ACHN (cell line): ENCODE measurements at regions not wholly inside any gene's neighbourhood (a gene's known extent, or its start where the extent isn't known, plus 50 kb on each side); places are given as distances from the start of the nearest gene placed in this dataset.

Experiments used
- DNase-seq: peaks from one replicate; pipeline ENCODE4 v3.0.0-alpha.2; 2015
- in situ Hi-C: cut with HindIII; loops from 2 replicates; pipeline ENCODE4 v1.10.0; 2017; ENCODE audit warnings: low sequenced_read_pairs, low pct_ligation_motif_present, low pct_unique_long_range_greater_than_20kb

DNA sequence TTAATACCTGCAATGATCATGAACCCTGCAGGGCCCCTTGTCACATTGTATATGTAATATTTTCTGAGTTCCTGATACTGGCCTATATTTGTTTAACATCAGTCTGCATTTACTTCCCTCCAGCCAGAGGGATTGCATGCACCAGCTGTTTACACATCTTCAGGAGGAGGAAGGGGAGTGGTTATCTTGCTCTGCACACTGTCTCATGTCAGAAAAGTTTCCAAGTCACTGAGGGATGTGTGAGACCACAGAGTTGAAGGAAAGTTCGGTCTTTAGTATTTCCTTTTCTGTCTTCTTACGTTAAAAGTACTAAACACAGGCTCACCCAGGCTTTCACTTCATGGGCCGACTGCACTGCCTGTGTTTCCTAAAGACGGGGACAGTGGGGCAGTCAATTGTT is 574.1 kb downstream of the LMO4 start:
- no peak for DNase-seq
- in situ Hi-C loops: no loop called here

DNA sequence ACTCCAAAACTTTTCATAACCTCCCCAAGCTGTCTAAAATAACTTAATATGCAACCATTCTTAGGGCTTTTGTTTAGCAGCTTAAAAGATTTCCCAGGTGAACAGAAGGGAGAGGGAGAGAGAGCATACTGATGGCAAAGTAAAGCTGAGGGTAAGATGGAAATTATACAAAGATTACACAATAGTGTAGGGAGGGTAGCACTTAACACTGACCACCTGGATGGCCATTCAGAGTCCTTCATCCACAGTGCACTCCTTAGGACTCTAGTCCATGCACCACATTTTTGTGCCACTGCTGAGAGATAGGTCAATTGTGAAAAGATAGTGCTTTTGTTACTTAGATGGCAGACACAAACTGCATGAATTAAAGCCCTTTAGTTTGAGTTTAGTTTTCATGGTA is 574.6 kb downstream of the LMO4 start:
- no peak for DNase-seq
- in situ Hi-C loops: no loop called here

DNA sequence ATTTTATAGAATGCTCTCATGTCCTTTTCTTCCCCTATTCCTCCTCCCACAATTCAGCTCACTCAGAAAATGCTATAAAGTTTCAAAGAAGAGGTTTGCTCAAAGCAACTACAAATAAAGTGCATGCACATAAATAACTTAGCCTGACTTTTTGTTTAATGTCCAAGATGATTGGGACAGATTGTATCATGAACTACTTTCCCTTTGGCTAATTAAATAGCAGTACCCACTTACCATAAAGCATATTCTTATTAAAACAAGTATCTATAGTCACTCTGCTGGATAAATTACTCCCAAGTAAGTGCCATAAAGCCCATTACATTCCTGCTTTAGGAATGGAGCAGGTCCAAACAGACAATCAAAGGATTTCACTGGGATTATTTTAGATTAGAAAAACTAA is 576.0 kb downstream of the LMO4 start:
- no peak for DNase-seq
- in situ Hi-C loops: no loop called here

DNA sequence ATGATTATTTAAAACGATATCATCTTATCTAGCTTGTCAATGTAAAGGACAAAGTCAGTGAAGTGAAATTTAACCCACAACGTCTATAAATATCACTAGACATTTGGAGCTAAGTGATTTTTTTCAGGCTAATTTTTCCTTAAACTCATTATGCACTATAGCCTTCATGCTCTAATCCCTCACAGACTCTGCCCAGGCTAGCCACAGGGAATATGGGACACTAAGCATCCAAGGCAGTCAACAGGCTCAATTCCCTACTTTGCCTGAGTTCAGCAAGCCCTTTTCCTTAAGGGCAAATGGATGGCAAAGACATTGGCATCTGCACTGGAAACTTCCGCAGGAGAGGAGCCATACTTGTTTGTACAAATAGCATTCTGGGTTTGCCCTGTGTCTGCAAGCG is 577.0 kb downstream of the LMO4 start:
- in situ Hi-C loops: no loop called here

DNA sequence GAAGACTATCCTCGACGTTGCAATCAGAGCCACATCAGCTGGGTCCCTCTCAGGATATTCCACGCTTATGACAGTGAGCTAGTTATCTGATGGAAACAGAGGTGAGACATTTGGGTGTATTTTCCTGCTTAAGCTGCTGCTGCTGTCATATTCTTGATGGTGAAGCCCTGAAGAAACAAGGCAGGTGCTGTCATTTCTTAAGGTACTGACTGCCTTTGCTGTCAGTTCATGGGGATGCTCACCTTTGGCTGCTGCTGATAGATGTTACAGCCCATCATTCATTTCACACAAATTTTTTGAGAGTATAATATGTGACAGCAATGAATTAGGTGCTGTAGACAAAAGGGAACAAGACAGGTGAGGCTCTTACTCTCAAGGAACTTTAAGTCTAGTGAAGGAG is 577.4 kb downstream of the LMO4 start:
- DNase-seq: no peak
- in situ Hi-C loops: no loop called here

More for the DNA sequence above, 577.0 kb downstream of the LMO4 start:
- no peak for DNase-seq

DNA sequence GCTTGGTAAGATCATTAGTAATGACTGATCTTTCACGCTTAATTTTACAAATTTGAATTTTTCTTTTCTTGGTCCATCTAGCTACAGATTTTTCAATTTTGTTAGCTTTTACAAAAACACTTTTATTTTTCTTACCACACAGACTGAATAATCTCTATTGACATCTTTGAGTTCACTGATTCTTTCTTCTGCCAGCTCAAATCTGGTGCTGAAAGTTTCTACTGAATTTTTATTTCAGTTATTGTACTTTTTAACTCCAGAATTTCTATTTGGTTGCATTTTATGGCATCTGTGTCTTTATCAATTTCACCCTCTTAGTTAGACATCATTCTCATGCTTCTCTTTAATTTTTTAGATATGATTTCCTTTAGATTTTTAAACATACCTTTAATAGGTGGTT is 584.7 kb downstream of the LMO4 start:
- no peak for DNase-seq
- in situ Hi-C loops: no loop called here

DNA sequence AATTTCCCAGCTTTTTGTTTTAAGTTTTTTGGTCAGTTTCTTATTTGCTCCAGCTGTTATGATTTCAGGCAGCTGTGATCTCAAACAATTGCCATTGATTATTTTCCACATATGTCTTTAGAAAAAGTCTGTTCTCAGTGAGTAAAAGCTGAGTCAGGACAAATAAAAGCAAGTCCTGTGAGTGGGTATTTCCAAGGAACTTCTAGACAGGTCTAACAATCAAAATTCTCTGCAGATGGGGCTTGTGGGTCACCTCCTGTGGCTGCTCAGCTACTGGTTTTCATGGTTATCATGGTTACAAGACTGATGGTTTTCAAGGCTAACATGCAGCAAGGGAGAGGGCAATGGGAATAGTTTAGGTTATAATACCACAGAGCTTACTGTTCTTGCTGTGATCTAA is 585.7 kb downstream of the LMO4 start:
- in situ Hi-C loops: no loop called here
- no peak for DNase-seq

DNA sequence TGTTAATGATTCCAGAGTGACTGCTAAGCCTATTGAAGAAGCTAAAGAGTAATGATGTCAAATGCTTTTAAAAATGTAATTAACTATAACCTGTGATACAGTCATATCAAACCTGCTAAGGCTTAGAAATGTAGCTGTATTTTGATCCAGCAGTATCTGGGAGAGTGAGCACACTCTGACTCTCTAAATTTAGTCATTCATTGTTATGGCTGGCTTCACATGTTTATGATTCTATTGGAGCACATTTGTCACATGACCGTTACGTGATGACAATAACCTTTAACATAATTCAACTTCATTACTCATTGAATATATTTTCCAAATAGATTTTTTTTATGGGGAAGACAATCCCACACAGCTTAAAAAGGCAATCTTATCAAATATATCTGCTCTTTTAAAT is 587.1 kb downstream of the LMO4 start:
- DNase-seq: no peak
- in situ Hi-C loops: no loop called here

DNA sequence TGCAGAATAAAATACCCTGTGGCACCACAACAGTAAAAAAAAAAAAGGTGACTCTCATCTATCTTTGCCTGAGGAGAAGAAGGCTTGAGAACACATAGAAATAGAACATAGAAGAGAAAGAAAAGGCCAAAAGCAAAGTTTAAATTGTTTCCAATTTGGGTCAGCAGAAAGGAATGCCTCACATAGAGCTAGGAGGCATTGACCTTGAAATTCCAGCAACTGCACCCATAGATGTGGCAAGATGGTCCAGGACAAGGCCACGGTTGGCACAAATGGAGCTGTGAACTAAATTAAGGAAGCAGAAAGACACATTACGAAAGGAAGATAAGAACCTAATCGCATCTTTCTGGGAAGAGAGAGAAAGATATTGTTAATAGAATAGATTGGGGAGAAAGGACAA is 588.3 kb downstream of the LMO4 start:
- no peak for DNase-seq
- in situ Hi-C loops: no loop called here

DNA sequence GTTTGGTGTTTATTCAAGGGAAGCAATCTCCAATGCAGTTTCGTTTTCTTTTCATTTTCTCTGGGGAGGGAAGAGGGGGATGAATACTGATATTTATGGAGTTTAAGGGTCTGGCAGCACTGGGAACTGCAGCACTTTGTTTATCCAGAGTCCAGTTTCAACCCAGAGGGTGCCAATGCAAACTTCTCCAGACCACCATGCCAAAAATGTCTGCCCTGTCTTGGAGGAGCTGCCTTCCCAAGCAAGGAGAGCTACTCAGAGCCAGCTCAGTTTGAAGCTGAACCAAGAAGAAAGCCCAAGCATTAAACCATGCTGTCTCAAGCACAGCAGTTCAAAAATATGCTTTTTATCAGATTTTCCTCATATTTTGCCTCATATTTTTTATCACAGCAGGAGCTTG is 589.7 kb downstream of the LMO4 start:
- no peak for DNase-seq
- in situ Hi-C loops: no loop called here

DNA sequence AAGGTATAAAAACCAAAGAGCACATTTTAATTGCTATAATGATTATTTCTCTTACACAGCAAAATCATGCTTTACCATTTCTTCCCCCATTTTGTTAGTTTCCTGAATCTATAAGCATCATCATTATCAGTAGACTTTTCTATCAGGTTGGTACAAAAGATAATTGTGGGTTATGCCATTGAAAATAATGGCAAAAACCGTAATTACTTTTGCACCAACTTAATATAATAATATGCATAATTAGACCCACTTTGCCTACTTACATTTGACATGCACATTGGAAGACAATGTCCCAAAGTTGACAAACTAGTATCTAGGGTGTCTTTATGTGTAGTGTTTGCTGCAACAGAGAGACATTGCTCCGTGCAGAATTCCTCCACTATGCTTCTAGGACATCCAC is 594.2 kb downstream of the LMO4 start:
- DNase-seq: no peak
- in situ Hi-C loops: no loop called here

DNA sequence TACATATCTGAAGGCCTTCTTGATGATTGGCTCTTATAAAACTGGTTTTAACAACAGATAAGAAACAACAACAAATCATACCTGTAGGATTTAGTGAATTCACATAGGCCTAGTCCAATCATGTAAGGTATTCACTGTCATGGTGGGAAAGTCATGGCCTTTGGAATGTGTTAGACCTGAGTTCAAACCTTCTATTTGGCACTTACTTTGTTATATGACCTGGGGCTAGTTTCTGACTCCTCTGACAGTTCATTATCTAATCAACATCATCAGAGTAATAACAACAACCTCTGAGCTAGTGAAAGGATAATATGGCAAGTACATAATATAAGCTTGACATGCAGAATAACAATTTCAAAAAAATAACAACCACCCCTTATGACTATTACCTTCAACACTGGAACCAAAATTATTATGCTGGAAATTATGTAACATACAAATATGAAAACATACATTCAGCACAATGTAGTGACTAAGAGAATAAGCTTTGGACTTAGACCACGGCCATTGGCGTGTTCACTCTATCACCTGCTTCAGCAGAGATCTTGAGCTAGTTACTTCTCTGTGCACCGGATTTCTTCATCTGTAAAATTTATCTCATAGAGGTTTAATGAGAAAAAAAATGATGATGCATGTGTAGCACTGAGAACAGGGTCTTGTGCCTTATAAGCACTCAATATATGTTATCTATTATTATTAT is 597.6 kb downstream of the LMO4 start:
- in situ Hi-C loops: no loop called here

DNA sequence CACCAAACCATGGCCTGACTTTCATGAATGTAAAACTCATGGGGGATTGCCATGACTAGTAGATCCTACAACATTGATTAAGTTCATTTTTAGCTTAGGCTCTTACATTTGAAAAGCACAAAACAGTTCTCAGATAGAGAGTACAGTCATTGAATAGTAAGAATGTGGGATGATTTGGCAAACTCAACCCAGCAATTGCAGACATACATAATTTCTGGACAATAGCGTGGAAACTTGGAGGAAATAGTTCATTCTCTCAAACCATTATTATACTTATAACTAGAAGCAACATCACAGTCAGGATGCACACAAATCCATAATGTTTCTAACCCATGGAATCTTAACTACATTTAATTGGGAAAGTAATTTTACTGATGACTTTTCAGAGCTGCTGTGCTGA is 598.2 kb downstream of the LMO4 start:
- in situ Hi-C loops: no loop called here
- no peak for DNase-seq

More for the DNA sequence above, 597.6 kb downstream of the LMO4 start:
- DNase-seq: no peak

DNA sequence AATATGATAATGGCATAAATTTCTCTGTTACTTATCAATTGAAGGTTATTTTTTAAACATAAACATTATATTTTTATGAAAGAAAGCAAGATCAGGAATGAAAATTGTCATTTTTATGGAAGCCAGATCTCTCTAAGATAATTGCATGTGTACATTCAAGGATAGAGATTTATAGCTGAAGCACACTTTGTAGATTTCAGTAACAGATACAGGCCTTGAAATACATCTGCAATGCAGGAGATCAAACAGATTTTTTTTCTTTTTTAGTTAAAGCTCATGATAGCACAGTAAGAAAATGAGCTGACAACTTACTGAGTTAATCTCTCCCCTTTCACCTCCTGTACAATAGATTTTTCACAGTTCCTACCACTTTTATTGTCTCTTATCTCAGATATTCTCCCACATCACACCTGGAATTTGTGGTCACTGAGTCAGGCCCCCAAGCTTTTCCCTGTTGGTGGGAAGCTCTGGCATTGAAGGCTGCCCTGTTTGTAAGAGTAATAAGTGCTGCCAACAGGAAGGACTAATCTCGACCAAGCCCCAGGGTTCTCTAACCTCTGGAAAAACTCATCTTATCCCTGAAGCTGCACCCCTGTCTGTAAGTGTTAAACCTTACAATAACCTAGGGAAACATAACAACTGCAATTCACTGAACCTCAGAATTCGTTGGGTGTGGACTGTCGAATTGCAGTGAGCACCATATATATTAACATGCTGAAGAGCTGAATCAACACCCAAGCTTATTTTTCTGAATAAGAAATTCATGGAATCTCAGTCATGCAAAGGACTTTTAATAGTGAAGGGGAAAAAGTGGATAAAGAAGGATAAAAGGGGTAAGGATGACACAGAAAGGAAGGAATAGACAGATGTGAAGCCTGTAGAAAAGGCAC is 599.0 kb downstream of the LMO4 start:
- DNase-seq: no peak
- in situ Hi-C loops: no loop called here

DNA sequence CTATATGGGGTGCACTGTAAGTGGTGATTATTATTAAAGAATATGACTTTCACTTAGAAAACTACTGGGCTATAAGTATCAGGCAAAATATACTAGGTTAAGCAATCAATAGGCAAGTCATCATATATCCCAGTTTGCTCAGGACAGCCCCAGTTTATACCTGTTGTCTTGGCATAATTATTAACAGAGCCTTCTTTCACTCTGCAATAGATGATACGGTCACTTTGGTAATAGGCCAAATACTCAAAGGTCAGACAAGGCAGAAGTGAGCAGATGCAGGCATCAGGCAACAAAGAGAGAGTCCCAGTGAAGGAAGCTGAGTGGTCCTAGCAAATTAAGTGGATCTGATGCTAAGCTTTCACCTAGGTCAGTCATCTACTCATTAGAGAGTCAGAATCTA is 599.9 kb downstream of the LMO4 start:
- in situ Hi-C loops: no loop called here

DNA sequence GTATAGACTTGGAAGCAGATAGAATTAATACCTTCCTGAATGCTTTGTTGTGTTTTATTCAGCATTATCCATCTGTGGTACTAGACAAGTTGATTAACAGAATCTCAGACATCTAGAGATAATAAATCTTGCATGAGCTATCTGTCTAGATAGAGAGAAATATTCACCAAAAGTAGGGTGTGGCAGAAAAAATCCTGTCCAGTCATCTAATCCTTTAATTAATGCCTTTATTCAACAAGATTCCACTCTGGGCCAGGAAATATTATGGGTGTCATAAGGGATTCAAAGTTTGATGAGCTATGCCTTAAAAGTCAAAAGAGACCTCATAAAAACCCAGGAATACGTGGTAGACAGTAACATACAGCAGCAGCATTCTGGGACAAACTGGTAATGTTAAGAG is 601.2 kb downstream of the LMO4 start:
- in situ Hi-C loops: no loop called here
- DNase-seq: no peak

More for the DNA sequence above, 599.9 kb downstream of the LMO4 start:
- DNase-seq: no peak

DNA sequence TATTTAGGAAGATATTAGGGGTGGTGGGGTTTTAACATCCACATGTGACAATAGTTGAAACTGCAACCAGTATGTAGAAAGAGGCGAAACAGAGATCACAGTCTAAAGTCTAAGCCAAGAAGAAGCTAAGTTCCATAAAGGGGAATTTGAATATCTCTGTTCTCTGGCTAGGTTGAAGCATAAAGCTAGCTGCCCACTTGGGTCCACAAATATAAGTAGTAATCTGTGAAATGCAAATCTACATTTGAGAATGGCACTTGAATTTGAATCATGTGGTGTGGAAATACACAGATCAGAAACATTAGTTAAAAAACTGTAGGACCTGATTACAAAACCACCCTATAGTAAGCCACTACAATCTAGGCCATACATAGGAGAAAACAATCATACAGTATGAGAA is 602.1 kb downstream of the LMO4 start:
- in situ Hi-C loops: no loop called here
- DNase-seq: no peak

DNA sequence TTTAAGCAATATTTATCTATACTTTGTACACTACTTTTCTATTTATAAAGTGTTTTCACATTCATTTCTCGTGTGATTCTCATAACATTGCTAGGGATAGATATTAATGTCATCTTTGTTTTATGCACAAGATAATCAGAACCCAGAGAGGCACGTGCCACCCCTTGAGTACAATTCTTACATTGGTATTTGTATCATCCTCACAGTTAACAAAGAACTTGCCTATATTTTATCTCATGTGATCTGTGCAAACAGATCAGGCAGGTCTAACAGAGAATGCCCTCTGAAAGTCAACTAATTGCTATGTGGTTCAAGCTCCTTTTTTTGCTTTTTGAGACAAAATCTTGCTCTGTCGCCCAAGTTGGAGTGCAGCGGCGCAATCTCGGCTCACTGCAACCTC is 604.5 kb downstream of the LMO4 start:
- DNase-seq: no peak
- in situ Hi-C loops: no loop called here

DNA sequence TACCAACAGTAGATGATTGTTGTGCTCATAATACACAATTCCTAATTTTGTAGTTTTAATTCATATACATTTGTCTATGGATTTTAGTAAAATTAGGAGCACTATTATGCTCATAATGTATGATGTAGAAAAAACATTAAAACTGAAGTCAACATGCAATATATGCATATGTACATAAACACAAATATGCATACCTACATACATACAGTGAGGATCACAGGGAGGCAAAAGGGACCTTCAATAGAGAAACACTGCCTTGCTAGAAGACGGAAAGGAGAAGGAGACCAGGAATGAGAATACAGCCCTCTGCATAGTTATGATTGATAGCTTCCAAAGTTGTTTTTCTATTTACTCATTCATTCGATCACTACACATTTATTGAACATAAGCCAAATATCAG is 606.5 kb downstream of the LMO4 start:
- in situ Hi-C loops: no loop called here

DNA sequence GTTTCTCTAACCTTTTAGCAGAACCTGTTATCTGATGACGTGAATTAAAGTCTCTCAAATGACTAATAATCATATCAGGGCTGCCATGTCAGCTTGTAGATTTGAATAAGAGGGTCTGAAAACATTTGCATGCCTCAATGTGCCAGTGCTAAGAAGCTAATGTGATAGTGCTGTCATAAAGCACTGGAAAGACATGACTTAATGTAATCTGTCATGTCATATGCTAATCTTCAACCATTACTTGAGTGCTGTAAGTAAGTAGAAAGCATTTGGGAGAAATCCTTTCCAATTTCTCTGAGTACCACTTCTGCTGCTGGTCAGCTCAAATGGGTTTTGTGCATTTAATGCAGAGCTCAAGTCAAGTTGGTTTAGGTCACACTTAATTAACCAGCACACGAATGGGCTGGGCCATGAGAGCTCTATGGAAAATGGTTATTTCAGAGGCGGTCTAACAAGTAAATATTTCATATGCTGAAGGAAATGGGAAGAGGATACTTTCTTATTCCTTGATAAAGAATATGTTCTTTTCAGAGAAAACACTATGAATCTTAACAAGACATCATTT is 609.2 kb downstream of the LMO4 start:
- in situ Hi-C loops: no loop called here
- DNase-seq: no peak

More for the DNA sequence above, 606.5 kb downstream of the LMO4 start:
- no peak for DNase-seq
